IMR-90 (cell line): ENCODE measurements at regions not wholly inside any gene's neighbourhood (a gene's known extent, or its start where the extent isn't known, plus 50 kb on each side); places are given as distances from the start of the nearest gene placed in this dataset.

Experiments
- ATAC-seq: fragments of 200-7000 bp; cut with Tn5 transposase; 2 replicates; pipeline ENCODE4 v1.9.1; 2020; ENCODE audit warnings: low read depth, mild to moderate bottlenecking, moderate library complexity
- BruUV-seq: library from RNA; stranded (reverse); fragments of 400-500 nt; replicated peaks from 2 replicates; lab custom pipeline; 2021; lab: Mats Ljungman, UMichigan
- CTCF ChIA-PET: fragments of 300-600 bp; formaldehyde crosslinking; extraction: SDS; loops from one replicate; lab custom pipeline; 2021; ENCODE audit warnings: antibody characterized with exemption; lab: Yijun Ruan, JAX
- POLR2A ChIA-PET: fragments of 300-600 bp; sonication (Branson Sonifier 250); formaldehyde crosslinking; loops from one replicate; lab custom pipeline; 2022; ENCODE audit warnings: antibody characterized with exemption; ENCODE audit not compliant: unreplicated experiment; lab: Charles Lee
- DNase-seq: peaks from one replicate; pipeline ENCODE4 v3.0.0; 2013
- H2AFZ ChIP-seq: replicated peaks from 2 replicates; pipeline ENCODE3; 2013; ENCODE audit warnings: low read length, mild to moderate bottlenecking; ENCODE audit not compliant: poor library complexity
- H2AK5ac ChIP-seq: 2 replicates; pipeline ENCODE4 v1.6.1; 2013; ENCODE audit warnings: low read depth, low read length, inconsistent platforms
- H2AK9ac ChIP-seq: replicated peaks from 2 replicates; pipeline ENCODE3; 2013; ENCODE audit warnings: mild to moderate bottlenecking, low read depth, low read length, moderate library complexity; ENCODE audit not compliant: poor library complexity
- H2BK120ac ChIP-seq: 2 replicates; pipeline ENCODE4 v1.6.1; 2013; ENCODE audit warnings: low read depth, low read length, inconsistent platforms
- H2BK15ac ChIP-seq: 3 replicates; pipeline ENCODE4 v1.6.1; 2013; ENCODE audit warnings: low read depth, low read length, inconsistent platforms
- H2BK20ac ChIP-seq: 2 replicates; pipeline ENCODE4 v1.6.1; 2013; ENCODE audit warnings: low read depth, mild to moderate bottlenecking, inconsistent platforms, low read length, moderate library complexity
- H2BK5ac ChIP-seq: 2 replicates; pipeline ENCODE4 v1.6.1; 2013; ENCODE audit warnings: mild to moderate bottlenecking, low read depth, low read length, inconsistent platforms; ENCODE audit not compliant: poor library complexity, severe bottlenecking
- H3K14ac ChIP-seq: replicated peaks from 2 replicates; pipeline ENCODE4 v1.6.1; 2013; ENCODE audit warnings: low read depth, low read length, inconsistent platforms
- H3K18ac ChIP-seq: 2 replicates; pipeline ENCODE4 v1.6.1; 2013; ENCODE audit warnings: low read depth, low read length, control low read depth
- H3K23ac ChIP-seq: 2 replicates; pipeline ENCODE4 v1.6.1; 2013; ENCODE audit warnings: low read depth, low read length, inconsistent platforms
- H3K27ac ChIP-seq: 2 replicates; pipeline ENCODE4 v1.5.1; 2013; ENCODE audit warnings: mild to moderate bottlenecking, control low read depth, low read length; ENCODE audit not compliant: insufficient read depth
- H3K27me3 ChIP-seq: 2 replicates; pipeline ENCODE4 v1.6.1; 2013; ENCODE audit warnings: low read length; ENCODE audit not compliant: control insufficient read depth, insufficient read depth
- H3K36me3 ChIP-seq: 2 replicates; pipeline ENCODE4 v1.6.1; 2013; ENCODE audit warnings: low read length, mixed read lengths; ENCODE audit not compliant: control insufficient read depth, insufficient read depth
- H3K4ac ChIP-seq: 2 replicates; pipeline ENCODE4 v1.6.1; 2013; ENCODE audit warnings: low read depth, low read length, inconsistent platforms
- H3K4me1 ChIP-seq: 2 replicates; pipeline ENCODE4 v1.6.1; 2013; ENCODE audit warnings: low read length, mixed read lengths; ENCODE audit not compliant: control insufficient read depth, insufficient read depth
- H3K4me2 ChIP-seq: 2 replicates; pipeline ENCODE4 v1.6.1; 2013; ENCODE audit warnings: low read depth, mild to moderate bottlenecking, control low read depth, low read length, moderate library complexity
- H3K4me3 ChIP-seq: 2 replicates; pipeline ENCODE4 v1.5.1; 2013; ENCODE audit warnings: low read depth, mild to moderate bottlenecking, control low read depth, low read length, moderate library complexity; ENCODE audit not compliant: insufficient read depth
- H3K56ac ChIP-seq: 2 replicates; pipeline ENCODE4 v1.6.1; 2013; ENCODE audit warnings: low read length, inconsistent platforms; ENCODE audit not compliant: insufficient read depth; ENCODE audit errors: extremely low read depth
- H3K79me1 ChIP-seq, 2 experiments: 2 replicates each; pipeline ENCODE4 v1.6.1; 2013; ENCODE audit warnings: low read length in 2 of 2, inconsistent platforms in 1 of 2, low read depth in 1 of 2
- H3K9ac ChIP-seq: 2 replicates; pipeline ENCODE4 v1.6.1; 2013; ENCODE audit warnings: low read depth, low read length, control low read depth
- H3K9me1 ChIP-seq: 2 replicates; pipeline ENCODE4 v1.6.1; 2013; ENCODE audit warnings: low read length, inconsistent platforms; ENCODE audit not compliant: insufficient read depth
- H3K9me3 ChIP-seq: 2 replicates; pipeline ENCODE4 v1.6.1; 2013; ENCODE audit warnings: low read length; ENCODE audit not compliant: control insufficient read depth, insufficient read depth
- H4K20me1 ChIP-seq: 2 replicates; pipeline ENCODE4 v1.6.1; 2013; ENCODE audit warnings: low read length, inconsistent platforms; ENCODE audit not compliant: insufficient read depth
- H4K5ac ChIP-seq: 2 replicates; pipeline ENCODE4 v1.6.1; 2013; ENCODE audit warnings: mild to moderate bottlenecking, low read depth, low read length, control low read depth
- H4K8ac ChIP-seq, 2 experiments: 2 replicates each; pipeline ENCODE4 v1.6.1; 2013; ENCODE audit warnings: low read depth in 2 of 2, low read length in 2 of 2, control low read depth in 1 of 2, inconsistent platforms in 1 of 2
- H4K91ac ChIP-seq: 2 replicates; pipeline ENCODE4 v1.6.1; 2013; ENCODE audit warnings: low read depth, low read length, inconsistent platforms; ENCODE audit not compliant: insufficient read depth
- BHLHE40 ChIP-seq: fragments of 150-350 bp; IDR thresholded peaks from 2 replicates; pipeline ENCODE4 v1.6.1; 2016; ENCODE audit warnings: mild to moderate bottlenecking, low read depth, low read length
- CEBPB ChIP-seq: IDR thresholded peaks from 2 replicates; pipeline ENCODE4 v1.6.1; 2012; ENCODE audit warnings: low read depth, low read length, improper control_type of control experiment
- CHD1 ChIP-seq: IDR thresholded peaks from 2 replicates; pipeline ENCODE4 v1.6.1; 2012; ENCODE audit warnings: low read depth, low read length, improper control_type of control experiment
- CTCF ChIP-seq: conservative IDR thresholded peaks from 2 replicates; pipeline ENCODE4 v1.5.1; 2012; ENCODE audit warnings: mild to moderate bottlenecking, low read depth, low read length, improper control_type of control experiment
- FOS ChIP-seq: fragments of 150-350 bp; IDR thresholded peaks from 2 replicates; pipeline ENCODE4 v1.6.1; 2016; ENCODE audit warnings: low read depth, low read length
- MAFK ChIP-seq: IDR thresholded peaks from 2 replicates; pipeline ENCODE4 v1.6.1; 2012; ENCODE audit warnings: low read depth, low read length, improper control_type of control experiment
- MAZ ChIP-seq: IDR thresholded peaks from 2 replicates; pipeline ENCODE4 v1.6.1; 2012; ENCODE audit warnings: low read depth, mild to moderate bottlenecking, low read length, improper control_type of control experiment, moderate library complexity, borderline replicate concordance
- MXI1 ChIP-seq: IDR thresholded peaks from 2 replicates; pipeline ENCODE4 v1.6.1; 2012; ENCODE audit warnings: low read depth, mild to moderate bottlenecking, low read length, moderate library complexity, borderline replicate concordance
- NFE2L2 ChIP-seq: fragments of 150-350 bp; IDR thresholded peaks from 2 replicates; pipeline ENCODE4 v1.6.1; 2016; ENCODE audit warnings: low read depth, mild to moderate bottlenecking, low read length
- POLR2A ChIP-seq: IDR thresholded peaks from 2 replicates; pipeline ENCODE4 v1.6.1; 2012; ENCODE audit warnings: mild to moderate bottlenecking, low read depth, low read length
- RAD21 ChIP-seq: IDR thresholded peaks from 2 replicates; pipeline ENCODE4 v1.6.1; 2012; ENCODE audit warnings: low read length, improper control_type of control experiment
- RCOR1 ChIP-seq: IDR thresholded peaks from 2 replicates; pipeline ENCODE4 v1.6.1; 2012; ENCODE audit warnings: mild to moderate bottlenecking, low read length, improper control_type of control experiment; ENCODE audit not compliant: insufficient replicate concordance
- RFX5 ChIP-seq: IDR thresholded peaks from 2 replicates; pipeline ENCODE4 v1.8.0; 2012; ENCODE audit warnings: low read depth, mild to moderate bottlenecking, low read length, moderate library complexity
- SMC3 ChIP-seq: fragments of 150-350 bp; IDR thresholded peaks from 2 replicates; pipeline ENCODE4 v1.6.1; 2016; ENCODE audit warnings: low read depth, mild to moderate bottlenecking, antibody characterized with exemption, low read length, moderate library complexity
- USF2 ChIP-seq: fragments of 150-350 bp; IDR thresholded peaks from 2 replicates; pipeline ENCODE4 v1.6.1; 2017; ENCODE audit warnings: mild to moderate bottlenecking, antibody characterized with exemption, low read length, low read depth
- WGBS, 2 experiments: methylation state at CpG; one replicate each; pipeline versions ENCODE4 v1.1.5 to v1.1.7; 2013; ENCODE audit warnings: missing lambda C conversion rate in 2 of 2; ENCODE audit not compliant: insufficient read length in 1 of 2; ENCODE audit errors: extremely low coverage in 2 of 2; 5-methylcytosine and 5-hydroxymethylcytosine counted together
- dilution Hi-C: fragments of 300-500 bp; cut with HindIII; formaldehyde crosslinking; loops from one replicate; pipeline ENCODE4 v1.14.3; 2018; ENCODE audit warnings: low sequenced_read_pairs; ENCODE audit not compliant: unreplicated experiment
- in situ Hi-C: fragments of 300-500 bp; cut with MboI; formaldehyde crosslinking; loops from 3 replicates; pipeline ENCODE4 v1.14.3; 2019; ENCODE audit warnings: low sequenced_read_pairs, inconsistent platforms, mixed read lengths
- intact Hi-C: fragments of 100-400 bp; cut with micrococcal nuclease; formaldehyde crosslinking; loops from 2 replicates; pipeline ENCODE4 v1.10.0; 2022

GRCh38 chr6:43876602-43877001 is 106.6 kb downstream of the VEGFA start:
- CTCF ChIA-PET: no interaction called here

More at GRCh38 chr6:43876602-43877001, 106.6 kb downstream of the VEGFA start:
- Histone ChIP-seq H3K9ac (no peak overlapping the region), H3K27me3 (peaks cover 26% of the 10 kb centered on the region), H3K79me1 (no peaks in the 10 kb centered on the region), H2AFZ (no peak overlapping the region), H3K23ac (no peak overlapping the region), H3K9me1 (no peaks in the 10 kb centered on the region), H3K9me3 (no peaks in the 10 kb centered on the region), H2AK9ac (no peak overlapping the region), H3K56ac (no peak overlapping the region), H2BK15ac (no peak overlapping the region), H4K5ac (no peak overlapping the region), H3K27ac (no peak overlapping the region), H3K4me1 (no peaks in the 10 kb centered on the region), H4K8ac (no peak overlapping the region), H2BK5ac (no peak overlapping the region), H2AK5ac (no peak overlapping the region), H3K14ac (no peak overlapping the region), H3K36me3 (no peaks in the 10 kb centered on the region), H3K4ac (no peak overlapping the region), H3K4me3 (no peak overlapping the region), H3K18ac (no peak overlapping the region), H2BK20ac (no peak overlapping the region), H4K91ac (no peak overlapping the region), H4K20me1 (no peaks in the 10 kb centered on the region), H3K4me2 (no peak overlapping the region), H2BK120ac (no peak overlapping the region)
- intact Hi-C loops: no loop called here
- POLR2A ChIA-PET: no interaction called here
- BruUV-seq: no TSS peak
- dilution Hi-C loops: no loop called here
- WGBS, 2 experiments: no CpG with 5 or more reads among the region's 4 CpGs
- ATAC-seq: no peak
- no peak for DNase-seq
- TF ChIP-seq BHLHE40 (no peak), RCOR1 (no peak), FOS (no peak), MAFK (no peak), MAZ (no peak), RAD21 (no peak), CHD1 (no peak), SMC3 (no peak), NFE2L2 (no peak), CTCF (no peak), RFX5 (no peak), MXI1 (no peak), USF2 (no peak), POLR2A (no peak), CEBPB (no peak)
- in situ Hi-C loops: no loop called here
